GM21423 (cell line): ENCODE measurements at regions not wholly inside any gene's neighbourhood (a gene's known extent, or its start where the extent isn't known, plus 50 kb on each side); places are given as distances from the start of the nearest gene placed in this dataset.
A peak's percentile ranks its signal among the peaks of the same experiment; 100 is the strongest.

Source experiments
- ATAC-seq: cut with Tn5 transposase; IDR thresholded peaks from one replicate; pipeline ENCODE4 v1.9.1; 2021; ENCODE audit warnings: mild to moderate bottlenecking, moderate library complexity; ENCODE audit not compliant: unreplicated experiment

DNA sequence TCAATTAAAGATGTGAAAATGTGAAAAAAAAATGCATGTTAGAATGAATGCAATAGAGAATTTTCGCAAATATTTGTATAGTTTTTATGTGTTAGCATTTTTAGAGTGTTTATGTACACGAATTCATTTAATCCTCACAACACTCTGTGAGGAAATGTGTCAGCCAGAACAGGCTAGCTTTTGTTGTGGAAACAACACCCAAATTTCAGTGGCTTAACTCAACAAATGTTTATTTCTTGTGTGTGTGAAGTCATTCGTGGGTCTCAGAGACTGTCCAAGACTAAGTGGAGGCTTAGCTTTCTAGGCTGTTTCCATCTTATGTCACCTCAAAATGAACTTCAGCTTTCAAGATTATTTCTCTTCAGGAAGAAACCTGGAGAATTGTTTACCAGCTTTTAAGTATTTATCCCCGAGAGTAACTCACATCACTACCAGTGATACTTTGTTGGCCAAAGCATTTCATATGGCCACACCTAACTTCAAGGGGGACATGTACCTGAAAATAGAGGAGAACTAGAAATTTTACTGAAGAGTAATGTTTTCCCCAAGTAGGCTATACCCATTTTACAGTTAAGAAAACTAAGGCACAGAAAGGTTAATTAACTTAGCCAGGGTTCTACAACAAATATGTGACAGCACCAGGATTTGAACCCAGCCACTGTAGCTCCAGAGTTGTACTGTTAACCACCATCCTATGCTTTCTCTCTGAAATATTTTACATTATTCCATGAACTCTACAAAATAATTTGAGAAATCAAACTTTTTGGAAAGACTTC is 306.1 kb downstream of the QKI start:
- no peak for ATAC-seq

DNA sequence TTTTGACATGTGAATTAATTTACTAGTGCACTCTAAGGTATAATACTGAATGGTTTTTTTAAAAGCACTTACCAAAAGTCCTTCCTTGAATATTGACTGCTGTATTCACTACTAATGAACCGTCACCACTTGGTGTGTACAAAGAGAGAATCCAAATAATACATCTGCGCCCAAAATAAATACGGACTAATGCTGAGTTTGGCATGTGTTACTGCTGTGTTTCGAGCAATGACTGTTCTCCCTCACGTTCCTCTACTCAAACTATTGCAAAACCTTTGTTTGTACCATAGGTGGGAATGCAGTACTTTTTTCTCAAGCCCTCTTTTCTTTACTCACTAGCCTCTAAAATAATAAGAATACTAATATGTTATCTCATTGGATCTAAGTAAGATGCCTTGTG is 305.5 kb downstream of the QKI start:
- no peak for ATAC-seq

DNA sequence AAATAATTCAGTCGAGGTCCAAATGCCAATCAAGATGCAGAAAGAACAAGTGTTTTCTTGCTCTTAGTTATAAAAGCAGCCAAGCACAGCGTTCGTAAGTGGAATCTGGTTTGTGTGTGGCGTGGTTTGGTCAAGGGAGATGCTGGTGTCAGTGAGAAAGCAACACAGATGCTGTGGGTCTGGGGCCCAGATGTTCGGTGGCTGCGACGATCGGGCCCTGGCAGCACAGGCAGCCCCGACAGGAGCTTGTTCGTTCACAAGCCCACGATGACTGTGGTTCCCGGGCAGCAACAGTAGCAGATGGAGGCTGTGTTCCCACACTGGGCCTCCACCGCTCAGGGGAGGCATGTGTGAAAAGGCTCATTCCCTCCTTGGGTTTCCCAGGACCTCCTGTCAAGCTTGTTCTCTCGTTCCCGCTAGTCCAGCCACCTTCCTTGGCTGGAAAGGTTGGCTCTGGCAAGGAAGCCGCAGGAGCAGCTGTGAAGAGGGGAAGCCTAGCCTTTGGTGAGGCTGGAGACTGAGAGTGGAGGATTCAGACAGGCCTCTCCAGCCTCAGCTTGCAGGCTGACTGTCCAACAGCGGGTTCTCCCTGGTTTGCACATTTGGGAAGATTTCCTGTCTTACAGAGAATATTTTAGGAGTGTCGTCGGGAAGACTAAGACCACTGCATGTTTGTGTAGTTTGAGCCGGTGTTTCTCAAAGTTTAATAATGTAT is 304.7 kb downstream of the QKI start:
- no peak for ATAC-seq

DNA sequence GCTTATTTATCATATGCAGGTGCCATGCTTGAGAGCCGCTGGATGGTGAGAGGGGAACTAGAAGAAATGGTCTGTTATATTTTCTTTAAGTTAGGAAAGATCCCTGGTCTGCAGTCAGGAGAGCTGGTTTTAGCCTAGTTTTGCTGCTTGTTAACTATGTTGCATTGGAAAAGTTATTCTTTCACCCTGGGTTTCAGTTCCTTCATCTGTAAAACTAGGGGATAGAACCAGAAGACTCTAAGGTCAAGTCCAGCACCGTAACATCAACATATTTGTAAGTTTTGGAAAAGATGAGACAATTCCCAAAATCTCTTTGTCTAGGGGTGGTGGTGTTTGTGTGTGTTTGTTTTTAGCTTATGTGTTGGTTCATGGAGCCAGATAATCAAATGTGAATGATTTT is 304.0 kb downstream of the QKI start:
- no peak for ATAC-seq

DNA sequence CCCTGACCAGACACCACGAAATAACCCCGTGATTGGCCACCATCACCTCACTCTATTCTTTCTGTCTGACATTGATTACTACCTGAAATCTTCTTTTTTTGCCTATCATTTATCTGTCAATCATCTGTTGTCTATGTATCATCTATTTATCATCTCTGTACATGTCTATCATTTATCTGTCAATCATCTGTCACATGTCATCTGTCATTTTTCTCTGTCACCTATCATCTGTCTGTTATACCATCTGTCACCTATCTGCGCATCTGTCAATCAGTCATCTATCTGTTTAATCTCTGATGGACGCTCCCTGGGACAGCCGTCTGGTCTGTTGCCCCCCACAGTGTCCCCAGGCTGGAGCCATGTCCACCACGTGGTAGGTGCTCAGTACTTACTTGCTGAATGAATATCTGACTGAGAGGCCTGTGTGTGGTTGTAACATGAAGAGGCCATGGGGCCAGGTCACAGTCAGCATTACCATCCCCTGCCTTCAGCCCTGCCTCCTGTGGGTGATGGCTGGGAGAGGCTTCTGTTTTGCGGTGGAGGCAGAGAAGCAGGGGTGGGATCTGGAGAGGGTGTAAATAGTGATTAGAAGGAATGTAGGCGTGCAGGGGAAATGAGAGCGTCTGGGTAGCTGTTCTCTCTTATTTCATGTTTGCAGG is 302.7 kb downstream of the QKI start:
- no peak for ATAC-seq

DNA sequence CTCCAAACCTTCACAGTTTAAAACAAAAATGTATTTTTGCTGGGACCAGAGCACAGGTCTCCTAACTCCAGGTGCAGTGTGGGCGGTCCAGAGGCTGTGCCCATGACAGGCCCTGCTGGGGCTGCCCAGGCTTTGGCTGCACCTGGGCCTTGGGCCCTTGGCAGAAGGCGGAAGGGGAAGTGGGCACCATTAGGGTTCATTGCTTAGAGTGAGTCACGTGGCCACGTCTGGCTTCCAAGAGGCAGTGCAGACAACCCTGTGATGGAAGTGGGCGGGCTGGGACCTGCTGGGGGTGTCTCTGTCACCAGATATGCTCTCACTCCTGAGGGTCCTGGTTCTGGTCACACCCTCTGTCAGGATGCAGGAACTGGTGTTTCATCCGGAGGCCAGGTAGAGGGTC is 302.2 kb downstream of the QKI start:
- ATAC-seq = no peak

DNA sequence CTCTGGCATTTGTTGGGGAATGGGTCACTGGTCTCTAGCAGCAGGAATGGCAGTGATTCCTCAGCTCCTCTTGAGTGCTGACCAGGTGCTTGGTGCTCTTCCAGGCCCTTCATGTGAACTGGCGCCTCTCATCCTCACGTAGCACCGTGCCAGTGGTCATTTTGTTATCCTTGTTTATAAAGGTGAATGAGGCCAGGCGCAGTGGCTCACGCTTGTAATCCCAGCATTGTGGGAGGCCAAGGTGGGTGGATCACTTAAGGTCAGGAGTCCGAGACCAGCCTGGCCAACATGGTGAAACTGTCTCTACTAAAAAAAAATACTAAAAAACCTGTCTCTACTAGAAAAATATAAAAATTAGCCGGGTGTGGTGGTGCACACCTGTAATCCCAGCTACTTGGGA is 301.3 kb downstream of the QKI start:
- no peak for ATAC-seq

DNA sequence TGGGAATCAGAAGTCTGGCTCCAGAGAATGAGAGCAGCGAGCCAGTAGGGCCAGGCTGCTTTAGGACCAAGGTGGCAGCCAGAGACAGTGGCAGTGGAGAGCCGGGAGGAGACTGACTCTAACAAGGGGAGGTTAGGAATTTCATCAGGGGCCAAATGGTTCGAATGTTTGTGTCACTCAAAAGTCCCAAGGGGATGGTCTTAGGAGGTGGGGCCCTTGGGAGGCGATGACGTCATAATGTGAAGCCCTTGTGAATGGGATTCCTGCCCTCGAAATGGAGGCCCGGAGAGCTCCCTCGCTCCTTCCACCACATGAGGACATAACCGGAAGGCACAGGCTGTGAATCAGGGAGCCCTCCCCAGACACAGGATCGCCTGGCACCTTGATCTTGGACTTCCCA is 299.7 kb downstream of the QKI start:
- no peak for ATAC-seq

DNA sequence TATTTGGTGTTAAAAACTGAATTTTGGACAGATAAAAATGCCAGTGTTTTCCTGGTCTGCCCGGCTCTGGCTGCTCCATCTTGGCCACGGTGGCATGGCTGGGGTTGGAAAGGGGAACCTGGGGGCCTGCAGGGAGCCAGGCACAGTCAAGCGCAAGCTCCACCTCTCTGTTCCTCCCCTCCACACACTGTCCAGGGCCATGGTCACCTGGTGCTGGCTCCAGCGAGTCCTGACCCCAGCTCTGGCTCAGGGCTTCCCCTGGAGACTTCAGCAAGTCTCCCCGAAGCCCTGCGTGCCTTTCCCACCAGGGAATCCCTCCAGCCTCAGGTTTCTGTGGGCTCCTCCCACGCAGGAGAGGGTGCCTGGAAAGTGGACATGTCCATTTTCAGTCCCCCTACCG is 298.5 kb downstream of the QKI start:
- ATAC-seq = no peak

DNA sequence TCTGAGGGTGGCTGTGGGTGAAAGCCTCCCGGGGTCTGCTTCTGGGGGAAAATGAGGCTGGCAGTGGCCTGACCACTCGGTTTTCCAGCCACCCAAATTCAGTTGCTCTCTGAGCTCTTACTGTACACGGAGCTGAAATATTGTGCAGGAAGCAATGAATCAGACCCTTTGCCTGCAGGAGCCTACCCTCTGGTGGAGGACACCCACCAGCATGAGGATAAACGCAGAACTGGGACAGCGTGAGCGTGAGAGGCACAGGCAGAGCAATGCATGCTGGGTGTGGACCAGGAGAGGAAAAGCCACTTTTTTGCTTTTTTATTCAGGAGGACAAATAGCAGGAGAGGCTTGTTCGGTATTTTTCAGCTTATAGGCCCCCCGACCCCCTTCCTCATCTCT is 298.0 kb downstream of the QKI start:
- peak; percentile 1 for ATAC-seq

DNA sequence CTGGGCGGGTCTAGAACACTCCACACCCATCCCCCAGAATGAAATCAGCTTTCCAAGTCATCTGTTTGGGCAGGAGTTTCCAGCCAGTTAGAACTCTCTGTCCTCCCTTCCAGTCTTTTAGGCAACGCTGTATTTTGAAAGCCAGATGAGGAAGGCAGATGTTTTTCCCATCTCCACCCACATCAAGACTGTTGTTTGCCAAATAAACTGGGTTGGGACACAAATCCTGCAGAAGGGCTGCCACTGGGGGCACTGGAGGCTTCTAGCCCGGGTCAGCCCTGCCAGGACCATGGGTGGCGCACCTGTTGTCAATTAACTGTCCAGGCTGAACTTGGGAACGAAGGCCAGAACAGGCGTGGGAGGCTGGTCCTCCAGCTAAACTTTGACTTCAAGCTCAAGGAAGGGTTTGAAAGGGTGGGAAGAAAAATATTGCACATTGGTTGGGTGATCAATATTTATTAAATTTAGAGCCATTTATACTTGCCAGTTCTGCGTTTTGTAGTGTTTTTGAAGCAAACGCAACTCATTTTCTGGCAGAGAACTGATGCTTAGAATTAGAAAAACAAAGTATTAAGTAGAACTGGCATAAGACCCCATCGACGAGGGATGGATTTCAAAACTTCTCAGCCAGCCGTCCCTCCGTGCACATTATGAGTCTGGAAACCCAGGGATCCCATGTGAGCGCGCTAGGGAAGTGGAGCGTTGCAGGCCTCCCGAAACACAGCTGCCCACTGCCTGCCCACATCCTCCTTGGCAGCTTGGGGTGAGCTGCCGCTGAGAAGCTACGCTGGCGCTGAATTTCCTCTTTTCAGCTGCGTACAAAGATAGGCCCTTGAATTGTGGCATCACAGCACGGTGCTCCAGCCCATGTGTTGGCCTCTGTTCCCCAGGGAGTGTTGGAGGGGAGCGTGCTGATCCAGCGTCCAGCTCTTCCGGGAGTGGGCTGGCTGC is 297.4 kb downstream of the QKI start:
- ATAC-seq = peak; percentile 51

DNA sequence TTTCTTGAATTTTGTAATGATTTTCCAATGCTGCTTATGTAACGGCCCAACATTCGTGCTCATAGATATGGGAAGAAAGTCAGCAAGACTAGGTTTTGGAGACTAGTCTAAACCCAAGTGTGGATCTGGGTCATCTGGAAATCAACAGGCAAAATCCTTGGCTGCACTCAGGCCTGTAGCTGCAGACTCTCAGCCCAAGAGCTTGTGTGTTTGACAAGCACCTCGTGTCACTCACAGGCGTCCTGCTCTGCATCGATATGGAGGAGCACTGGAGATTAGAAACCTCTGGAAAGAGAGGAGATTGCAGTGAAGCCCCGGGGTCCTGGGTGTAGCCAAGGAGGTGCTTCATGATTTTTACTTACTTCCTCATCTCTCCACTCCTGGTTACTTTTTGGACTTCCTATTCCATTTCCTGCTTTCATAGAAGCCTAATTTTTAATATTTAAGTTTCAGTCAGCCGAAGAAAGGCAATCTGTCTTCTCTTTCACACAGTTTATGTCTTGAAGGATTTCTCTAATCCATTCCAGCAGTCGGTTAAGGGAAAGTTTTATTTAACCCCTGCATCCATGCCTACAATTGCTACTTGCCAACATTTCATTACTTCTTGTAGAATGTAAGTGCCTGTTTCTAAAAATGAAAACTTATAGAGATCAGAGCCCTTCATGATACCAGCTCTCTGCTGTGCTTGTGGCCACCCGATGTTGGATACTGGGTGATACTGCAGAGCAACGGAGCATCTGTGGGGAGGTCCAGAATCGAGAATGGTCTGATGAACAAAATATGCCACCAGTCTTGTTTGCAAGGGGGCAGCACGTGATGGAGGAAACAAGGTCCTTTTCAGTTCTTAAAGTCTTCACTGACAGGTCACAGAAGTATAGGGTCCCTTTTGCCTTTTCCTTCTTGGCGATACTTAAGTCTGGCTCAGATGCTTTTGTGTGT is 296.3 kb downstream of the QKI start:
- ATAC-seq = no peak

DNA sequence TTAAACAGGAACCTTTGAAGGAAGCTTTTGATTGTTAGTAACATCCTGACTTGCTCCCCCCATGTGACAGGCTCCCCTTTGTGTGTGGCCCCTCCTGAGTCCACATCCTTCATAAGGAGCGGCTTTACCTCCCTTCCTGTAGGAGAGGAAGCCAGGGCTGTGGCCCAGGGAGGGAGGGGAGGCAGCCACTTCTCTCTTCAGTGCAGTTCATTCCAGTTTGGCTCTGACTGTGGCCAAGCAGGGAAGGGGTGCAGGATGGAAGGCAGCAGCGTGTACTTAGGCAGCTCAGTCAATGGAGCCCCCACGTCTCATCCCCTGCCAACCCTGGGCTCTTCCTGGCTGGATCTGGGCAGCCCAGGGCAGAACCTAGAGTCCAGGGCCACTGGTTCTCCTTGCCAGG is 295.2 kb downstream of the QKI start:
- no peak for ATAC-seq

DNA sequence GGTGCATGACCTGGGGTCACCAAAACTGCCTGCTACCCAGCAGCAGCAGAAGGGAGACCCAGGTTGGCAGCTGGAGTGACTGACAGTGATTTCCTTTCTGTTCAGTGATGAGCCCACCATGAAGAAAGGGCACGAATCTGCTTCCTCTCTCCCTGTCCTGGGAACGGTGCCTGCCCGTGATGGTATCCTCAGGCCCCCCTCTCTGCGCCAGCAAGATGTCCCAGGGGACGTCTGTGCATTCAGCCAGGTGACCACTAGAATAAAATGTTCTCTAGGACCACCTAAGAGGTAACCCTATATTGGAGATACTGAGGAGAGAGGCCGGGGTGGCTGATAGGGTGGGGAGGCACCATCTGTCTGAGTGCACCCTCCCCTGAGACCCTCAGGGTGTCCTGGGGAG is 294.7 kb downstream of the QKI start:
- ATAC-seq = no peak

DNA sequence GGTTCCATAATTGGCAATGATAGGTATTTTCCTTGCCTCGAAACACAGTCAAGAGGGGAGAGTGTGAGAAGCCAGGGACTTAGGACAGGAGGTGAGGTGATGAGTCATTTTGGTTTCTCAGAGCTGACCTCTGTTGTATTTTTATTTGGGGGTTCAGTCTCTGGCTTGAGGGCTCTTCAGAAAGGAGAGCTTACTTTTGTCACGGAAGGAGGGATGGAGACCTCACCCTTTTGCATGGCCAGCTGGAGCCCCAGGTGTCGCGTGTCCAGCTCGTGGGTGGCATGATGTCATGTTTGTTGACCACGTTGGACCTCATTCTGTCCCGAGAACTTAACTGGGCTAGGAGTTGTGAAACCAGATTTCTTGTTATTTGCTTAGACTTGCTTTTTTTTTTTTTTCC is 293.9 kb downstream of the QKI start:
- ATAC-seq = peak; percentile 46

DNA sequence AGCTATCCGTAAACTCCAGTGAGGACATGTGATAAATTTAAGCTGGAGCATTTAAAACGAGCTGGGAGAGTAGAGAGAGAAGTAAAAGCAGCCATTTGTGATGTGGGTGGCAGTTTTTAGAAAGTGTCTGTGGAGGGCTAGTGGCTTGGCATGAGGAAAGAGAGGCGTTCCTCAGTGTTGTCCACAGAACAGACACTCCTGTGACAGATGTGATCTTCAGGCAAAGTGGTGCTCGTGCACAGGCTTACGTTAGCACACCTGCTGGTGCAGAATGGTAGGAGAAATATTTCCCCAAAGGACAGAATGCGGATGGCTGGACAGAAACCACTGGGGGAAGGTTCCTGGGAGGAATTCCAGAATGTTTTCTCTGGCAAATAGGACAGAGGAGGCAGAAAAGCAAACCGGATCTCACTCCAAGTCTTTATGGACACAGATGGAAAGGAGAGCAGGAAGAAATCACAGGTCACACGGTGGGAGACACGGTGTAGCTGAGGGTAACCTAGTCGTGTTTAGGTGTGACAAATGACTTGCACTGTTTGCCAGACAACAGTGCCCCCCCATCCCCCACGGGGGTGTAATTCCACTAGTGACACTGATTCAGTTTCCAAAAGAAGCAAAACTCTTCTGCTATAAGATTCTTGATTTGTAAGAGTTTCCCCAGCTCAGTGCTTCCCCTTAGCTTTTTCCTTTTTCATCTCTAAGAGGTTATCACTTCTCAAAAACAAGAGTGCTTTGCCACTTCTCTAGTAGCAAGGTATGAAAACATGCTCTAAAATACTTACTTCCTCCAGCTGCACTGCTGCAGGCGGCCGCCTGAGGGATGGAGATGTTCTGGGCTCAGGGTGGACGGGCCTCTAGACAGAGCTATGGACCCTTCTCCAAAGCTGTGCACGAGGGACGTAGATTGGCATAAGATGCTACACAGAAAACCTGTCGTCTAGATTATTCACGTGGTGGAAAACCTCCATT is 293.2 kb downstream of the QKI start:
- ATAC-seq = peak; percentile 40

DNA sequence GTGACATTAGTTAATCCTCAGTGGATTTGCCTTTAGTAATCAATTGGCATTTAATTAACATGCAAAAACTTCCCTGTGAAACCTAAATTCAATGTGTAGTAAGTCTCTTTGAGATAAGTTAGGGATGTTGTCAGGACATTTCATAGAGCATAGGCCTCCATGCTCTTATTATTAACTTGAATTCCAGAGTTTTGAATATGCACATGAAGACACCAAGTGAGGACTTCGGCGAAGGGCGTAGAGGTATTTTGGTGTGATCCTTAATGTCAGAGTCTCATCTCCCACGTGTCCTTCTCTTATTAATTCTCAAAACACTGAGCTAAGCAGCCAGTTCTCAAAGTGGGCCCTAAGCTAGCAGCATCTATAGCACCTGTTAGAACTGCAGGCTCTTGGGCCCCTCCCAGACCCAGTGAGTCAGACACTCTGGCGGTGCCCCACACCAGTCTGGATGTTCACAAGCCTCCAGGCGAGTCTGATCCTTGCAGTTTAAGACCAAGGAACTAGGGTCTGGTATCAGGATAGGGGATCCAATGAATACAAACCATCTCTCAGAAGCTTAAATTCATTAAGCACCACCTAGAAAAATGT is 292.1 kb downstream of the QKI start:
- no peak for ATAC-seq

DNA sequence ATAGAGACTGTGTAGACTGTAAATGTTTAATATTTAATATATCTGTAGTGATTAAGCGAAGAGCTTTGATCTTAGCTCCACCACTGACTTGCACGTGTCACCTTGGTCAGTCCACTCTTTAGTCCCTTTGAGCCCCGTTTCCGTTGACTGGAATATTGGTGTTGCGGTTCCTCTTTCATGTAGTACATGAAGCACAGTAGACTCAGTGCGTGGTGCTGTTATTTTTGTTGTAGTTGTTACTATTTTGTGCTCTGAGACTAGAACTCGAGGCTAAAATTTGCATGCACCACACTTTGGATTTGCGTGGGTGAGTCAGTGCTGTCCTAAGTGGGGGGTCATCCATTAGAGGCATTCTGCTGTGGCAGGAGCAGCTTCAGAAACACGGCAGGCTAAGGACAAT is 291.4 kb downstream of the QKI start:
- ATAC-seq = peak; percentile 51
